Stimulated activated naive CD8-positive, alpha-beta T cell treated with anti-CD3 and anti-CD28 coated beads, Interleukin-15, Interleukin-2, amounts not matched to agents 100 U/mL and 50 U/mL, for 24 hours (primary cell): ENCODE measurements at regions not wholly inside any gene's neighbourhood (a gene's known extent, or its start where the extent isn't known, plus 50 kb on each side); places are given as distances from the start of the nearest gene placed in this dataset.
A peak's percentile ranks its signal among the peaks of the same experiment; 100 is the strongest.

Experiments
- ATAC-seq: fragments of 150-1000 bp; cut with Tn5 transposase; one replicate; pipeline ENCODE4 v1.10.0; 2021
- DNase-seq: peaks from one replicate; pipeline ENCODE4 v3.0.0; 2021

GRCh38 chr14:65186951-65187350 is 84.6 kb upstream of the MAX start:
- ATAC-seq, result no peak
- no peak for DNase-seq

DNA sequence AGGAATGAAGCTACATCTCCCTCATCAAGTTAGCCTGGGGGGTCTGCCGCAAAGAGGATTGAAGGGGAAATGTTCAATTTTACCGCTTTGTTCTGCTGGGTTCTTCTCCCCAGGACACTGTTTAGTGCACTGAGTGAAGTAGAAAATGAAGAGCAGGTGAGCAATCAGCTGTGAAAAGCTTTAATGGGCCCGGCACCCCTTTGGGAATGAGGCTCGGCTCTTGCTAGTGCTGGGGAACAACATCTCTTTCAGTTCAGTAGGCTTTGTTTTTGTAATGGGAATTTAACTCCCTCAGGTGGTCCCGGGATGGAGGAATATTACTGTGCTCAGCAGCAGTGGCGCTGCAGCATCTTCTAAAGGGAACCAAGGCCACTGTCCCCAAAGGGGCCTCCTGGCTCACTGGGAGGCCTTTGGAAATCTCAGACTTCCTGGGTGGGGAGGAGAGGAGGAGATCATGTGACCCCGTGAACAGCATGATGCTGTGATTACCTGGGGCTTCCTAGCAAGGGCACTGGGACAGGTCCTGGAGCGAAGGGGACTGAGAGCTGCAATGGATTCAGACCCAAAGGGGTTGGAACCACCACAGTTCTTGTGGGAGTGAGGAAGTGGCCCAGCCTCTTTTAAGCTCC is 85.2 kb upstream of the MAX start:
- ATAC-seq, result no peak

GRCh38 chr14:65190312-65190711 is 88.0 kb upstream of the MAX start:
- DNase-seq (no peak), ATAC-seq (no peak)

More for the DNA sequence above, 85.2 kb upstream of the MAX start:
- no peak for DNase-seq

GRCh38 chr14:65191716-65192115 is 89.4 kb upstream of the MAX start:
- ATAC-seq (no peak), DNase-seq (no peak)

DNA sequence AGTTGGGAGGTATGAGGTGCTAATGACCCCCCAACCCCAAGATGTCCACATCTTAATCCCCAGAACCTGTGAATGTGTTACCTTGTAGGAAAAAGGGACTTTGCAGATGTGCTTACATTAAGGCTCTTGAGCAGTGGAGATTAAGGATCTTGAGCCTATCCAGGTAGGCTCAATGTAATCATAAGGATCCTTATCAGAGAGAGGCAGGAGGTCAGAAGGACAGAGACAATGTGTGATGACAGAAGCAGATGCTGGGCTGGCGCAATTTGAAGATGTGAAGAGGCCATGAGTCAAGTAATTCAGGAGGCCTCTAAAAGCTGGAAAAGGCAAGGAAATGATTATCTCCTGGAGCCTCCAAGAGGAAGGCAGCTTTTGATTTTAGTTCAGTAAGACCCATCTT is 90.4 kb upstream of the MAX start:
- DNase-seq (no peak), ATAC-seq (no peak)

DNA sequence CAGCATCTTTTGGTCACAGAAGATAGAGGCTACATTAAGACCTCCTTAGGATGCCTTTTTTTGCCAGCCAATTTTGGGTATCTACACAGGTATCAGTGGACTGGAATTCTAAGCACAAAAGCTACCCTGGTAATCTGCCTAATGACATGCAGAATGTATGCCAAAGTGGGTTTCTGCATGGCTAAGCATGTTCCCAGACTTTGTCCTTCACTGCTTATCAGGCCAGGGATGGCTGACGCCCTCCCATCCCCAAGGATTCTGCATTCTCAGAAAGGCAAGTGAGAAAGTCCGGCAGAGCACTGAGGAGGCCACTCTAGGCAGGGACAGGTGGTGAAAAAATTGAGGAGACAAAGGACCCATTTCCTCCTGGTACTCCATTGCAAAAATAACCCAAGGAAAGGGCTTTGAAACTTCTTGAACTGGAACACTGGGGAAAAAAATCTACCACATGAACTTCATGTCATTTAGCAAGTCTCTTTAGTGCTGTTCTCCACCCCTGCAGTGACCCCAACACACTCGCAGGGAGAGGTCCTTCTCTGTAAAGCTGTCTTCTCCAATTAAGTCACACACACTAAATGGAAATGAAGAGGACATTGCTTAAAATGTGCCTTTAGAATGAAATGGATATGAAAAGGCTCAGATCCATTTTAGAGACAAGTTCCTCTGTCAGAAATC is 91.7 kb upstream of the MAX start:
- ATAC-seq, result no peak
- no peak for DNase-seq

DNA sequence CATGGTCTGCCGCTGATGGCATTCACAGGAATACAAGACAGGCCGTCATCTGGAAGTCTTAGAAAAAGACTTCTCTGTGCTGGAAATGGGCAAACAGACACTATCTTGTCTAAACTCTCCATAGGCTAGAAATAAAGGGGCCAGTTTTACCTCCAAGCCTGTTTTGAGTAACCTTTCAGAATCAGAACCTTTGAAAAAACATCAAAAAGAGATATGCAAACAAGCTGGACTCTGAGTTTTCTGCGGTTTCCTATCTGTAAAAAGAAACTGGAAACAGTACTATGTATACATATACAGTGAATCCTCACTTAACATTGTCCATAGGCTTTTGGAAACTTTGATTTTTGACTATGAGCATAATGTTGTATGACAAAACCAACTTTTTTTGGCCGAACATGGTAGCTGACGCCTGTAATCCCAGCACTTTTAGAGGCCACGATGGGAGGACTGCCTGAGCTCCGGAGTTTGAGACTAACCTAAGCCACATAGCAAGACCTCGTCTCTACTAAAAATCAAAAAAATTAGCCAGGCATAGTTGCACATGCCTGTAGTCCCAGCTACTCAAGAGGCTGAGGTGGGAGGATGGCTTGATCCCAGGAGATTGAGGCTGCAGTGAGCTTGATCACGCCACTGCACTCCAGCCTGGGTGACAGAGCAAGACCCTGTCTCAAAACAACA is 92.9 kb upstream of the MAX start:
- ATAC-seq, result no peak
- DNase-seq, result no peak

- DNase-seq (no peak), ATAC-seq (no peak)
Observed at GRCh38 chr14:65198346-65198745, 96.0 kb upstream of the MAX start.

GRCh38 chr14:65200454-65200853 is 98.1 kb upstream of the MAX start:
- ATAC-seq, result peak; percentile 44

GRCh38 chr14:65203574-65203973 is 101.3 kb upstream of the MAX start:
- ATAC-seq (no peak), DNase-seq (no peak)

More at GRCh38 chr14:65200454-65200853, 98.1 kb upstream of the MAX start:
- DNase-seq, result no peak

DNA sequence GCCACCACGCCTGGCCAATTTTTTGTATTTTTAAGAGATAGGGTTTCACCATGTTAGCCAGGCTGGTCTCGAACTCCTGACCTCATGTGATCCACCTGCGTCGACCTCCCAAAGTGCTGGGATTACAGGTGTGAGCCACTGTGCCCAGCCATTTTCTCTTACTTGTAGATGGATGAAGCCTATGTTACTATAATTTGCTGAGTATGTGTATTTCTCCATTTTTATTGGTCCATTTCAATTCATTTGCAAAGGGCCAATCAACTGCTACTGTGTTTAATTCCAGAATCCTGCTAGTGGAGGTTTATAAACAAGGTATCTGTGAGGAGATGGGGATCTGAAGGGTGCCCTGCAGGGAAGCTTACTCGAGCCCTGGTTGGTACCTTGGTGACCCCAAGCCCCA is 101.7 kb upstream of the MAX start:
- DNase-seq (no peak), ATAC-seq (no peak)

DNA sequence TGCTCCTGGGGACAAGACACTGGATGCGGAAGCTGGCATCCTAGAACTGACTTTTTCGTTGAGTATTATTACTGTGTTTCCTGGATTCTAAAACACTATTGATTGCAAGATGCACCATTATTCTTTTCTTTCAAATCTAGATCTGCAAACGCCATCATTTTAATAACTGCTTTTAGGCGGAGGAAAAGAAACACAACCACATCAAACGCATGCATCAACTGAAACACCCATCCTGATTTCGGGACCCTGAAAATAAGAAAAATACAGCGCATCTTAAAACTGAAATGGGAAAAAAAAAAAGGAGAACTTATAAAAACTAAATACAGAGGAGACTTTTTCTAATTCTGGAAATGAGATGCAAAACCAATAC is 103.7 kb upstream of the MAX start:
- DNase-seq, result no peak

GRCh38 chr14:65206448-65207096 is 104.3 kb upstream of the MAX start:
- DNase-seq (peak; percentile 46), ATAC-seq (peak; percentile 85)

More for the DNA sequence above, 103.7 kb upstream of the MAX start:
- ATAC-seq, result no peak

DNA sequence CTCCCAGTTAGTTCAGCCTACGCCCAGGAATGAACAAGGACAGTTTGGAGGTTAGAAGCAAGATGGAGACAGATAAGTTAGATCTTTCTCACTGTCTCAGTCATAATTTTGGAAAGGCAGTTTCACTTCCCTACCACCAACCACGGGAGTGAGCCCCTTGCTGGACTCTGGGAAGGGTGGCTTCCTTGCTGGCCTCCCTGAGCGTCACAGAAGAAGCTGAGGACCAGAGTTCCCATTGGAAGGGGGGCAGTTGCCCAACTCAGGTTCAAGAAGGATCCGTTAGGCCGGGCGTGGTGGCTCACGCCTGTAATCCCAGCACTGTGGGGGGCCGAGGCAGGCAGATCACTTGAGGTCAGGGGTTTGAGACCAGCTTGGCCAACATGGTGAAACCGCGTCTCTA is 106.2 kb upstream of the MAX start:
- ATAC-seq, result no peak
- DNase-seq, result no peak

DNA sequence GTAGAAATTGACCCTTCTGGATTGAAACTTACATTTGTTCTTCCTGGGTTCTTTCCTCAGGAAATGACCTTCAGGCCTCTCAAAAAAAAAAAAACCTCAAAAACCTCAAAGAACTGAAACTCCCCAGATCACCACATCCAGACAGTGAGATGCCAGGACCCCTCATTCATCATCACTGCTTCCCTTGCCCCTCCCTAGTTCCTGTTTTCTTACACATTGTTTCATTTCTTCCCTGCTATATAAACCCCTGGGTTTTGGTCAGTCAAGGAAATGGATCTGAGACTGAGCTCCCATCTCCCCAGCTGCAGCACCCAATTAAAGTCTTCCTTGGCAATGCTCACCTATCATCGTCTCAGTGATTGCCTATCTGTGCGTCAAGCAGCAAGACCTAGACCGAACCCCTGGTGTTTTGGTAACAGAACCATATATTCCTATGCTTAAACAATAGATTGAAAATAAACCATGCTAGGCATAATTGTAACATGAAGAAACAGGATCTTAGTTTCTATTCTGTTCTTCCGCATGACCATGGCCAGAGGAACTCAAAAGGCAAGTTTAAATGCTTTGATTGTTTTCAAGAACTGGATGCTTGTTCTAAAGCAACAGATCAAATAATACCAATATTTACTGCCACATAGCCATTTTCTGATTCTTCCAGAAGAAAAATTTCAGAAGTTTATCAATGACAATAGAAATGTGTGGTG is 108.0 kb upstream of the MAX start:
- ATAC-seq, result peak; percentile 5
- peak; percentile 31 for DNase-seq

DNA sequence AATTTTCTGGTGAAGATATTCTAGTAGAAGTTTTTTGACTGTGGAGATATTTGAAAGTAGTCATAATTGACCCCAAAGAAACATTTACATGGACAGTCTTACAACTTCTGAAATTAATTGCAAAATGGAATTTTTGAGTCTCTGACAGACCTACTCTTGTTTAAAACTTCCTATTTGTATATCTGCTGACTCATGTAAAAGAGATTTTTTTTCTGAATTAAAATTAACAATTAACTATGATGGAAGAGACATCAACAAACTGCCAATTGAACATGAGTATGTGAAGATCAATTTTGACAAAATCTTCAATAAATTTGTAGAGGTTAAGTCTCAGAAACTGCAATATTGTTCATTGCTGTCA is 108.5 kb upstream of the MAX start:
- ATAC-seq (no peak), DNase-seq (no peak)

DNA sequence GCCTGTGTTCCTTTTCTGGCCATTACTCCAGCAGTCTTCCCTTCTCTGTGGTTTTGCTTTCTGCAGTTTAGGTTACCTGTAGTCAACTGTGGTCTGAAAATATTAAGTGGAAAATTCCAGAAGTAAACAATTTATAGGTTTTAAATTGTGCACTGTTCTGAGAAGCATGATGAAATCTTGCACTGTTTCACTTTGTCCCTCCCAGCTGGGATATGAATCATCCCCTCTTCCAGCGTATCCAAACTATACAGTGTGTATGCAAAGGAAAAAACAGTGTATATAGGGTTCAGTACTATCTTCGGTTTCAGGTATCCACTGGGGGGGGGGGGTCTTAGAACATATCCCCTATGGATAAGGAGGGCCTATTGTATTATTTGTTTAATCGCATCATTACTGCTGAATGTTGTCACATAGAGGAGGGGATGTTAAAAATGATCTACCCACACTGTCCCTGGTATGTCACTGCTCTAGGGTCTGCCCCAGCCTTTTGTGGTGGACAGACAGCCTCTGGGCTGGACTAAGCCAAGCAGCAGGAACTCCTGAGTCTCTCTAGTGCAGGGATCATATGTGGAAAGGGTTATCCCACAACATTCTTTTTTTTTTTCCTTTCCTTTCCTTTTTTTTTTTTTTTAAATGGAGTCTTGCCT is 109.1 kb upstream of the MAX start:
- DNase-seq (no peak), ATAC-seq (peak; percentile 29)

DNA sequence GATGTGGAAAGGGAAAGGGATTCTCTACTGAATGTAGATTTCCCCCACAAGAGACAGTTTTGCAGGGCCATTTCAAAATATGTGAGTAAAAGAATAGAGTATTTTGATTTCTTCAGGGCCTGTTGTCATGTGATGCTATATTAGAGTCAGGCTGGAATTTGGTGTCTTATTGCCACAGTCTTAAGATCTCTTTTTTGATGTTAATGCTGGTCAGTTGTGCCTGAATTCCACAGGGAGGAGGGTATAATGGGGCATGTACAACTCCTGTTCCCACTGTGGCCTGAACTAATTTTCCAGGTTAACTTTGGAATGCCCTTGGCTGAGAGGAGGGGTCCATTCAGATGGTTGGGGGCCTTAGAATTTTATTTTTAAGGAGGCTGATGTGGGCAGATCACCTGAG is 111.0 kb upstream of the MAX start:
- no peak for ATAC-seq
- no peak for DNase-seq

GRCh38 chr14:65214741-65215140 is 112.4 kb upstream of the MAX start:
- ATAC-seq (no peak), DNase-seq (no peak)

GRCh38 chr14:65219353-65219752 is 117.0 kb upstream of the MAX start:
- DNase-seq, result no peak
- no peak for ATAC-seq

DNA sequence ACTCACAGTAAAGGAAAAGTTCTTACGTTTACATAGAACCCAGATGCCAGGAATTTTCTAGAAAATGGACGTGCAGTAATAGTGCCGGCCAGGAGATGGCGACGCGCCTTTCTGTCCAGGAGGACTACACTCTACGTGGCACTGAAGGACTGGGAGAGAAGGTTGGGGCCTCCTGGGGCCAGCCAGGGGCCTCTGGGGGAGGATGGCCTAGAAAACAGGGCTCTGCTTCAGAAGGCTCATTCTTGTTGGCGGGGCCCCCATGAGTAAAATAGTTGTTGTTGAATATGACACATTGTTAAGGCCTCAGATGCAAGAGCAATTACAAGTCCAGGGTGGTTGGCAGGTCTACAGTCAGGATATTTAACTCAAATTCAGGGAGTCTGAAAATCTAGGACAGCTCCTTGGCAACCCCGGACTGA is 120.1 kb upstream of the MAX start:
- peak; percentile 87 for ATAC-seq
- peak; percentile 70 for DNase-seq

- no peak for DNase-seq
Observed at GRCh38 chr14:65223636-65224035, 121.3 kb upstream of the MAX start.

More at GRCh38 chr14:65223636-65224035, 121.3 kb upstream of the MAX start:
- no peak for ATAC-seq
